Panc1 (cell line): ENCODE measurements at regions not wholly inside any gene's neighbourhood (a gene's known extent, or its start where the extent isn't known, plus 50 kb on each side); places are given as distances from the start of the nearest gene placed in this dataset.

Source experiments
- ATAC-seq: fragments of 200-7000 bp; cut with Tn5 transposase; 2 replicates; pipeline ENCODE4 v1.9.1; 2020; ENCODE audit warnings: mild to moderate bottlenecking, moderate library complexity
- BruUV-seq: library from RNA; stranded (reverse); fragments of 400-500 nt; replicated peaks from 2 replicates; lab custom pipeline; 2021; lab: Mats Ljungman, UMichigan
- CTCF ChIA-PET: fragments of 300-600 bp; sonication (Branson Sonifier 250); formaldehyde crosslinking; loops from one replicate; lab custom pipeline; 2022; ENCODE audit warnings: antibody characterized with exemption; lab: Charles Lee
- POLR2A ChIA-PET: fragments of 300-600 bp; sonication (Branson Sonifier 250); formaldehyde crosslinking; loops from one replicate; lab custom pipeline; 2022; ENCODE audit warnings: antibody characterized with exemption; lab: Charles Lee
- DNase-seq: peaks from one replicate; pipeline ENCODE4 v3.0.0-alpha.2; 2010; ENCODE audit warnings: low read depth, low spot score
- H3K27ac ChIP-seq: 2 replicates; pipeline ENCODE4 v1.5.1; 2011; ENCODE audit warnings: mild to moderate bottlenecking, low read length, inconsistent platforms
- H3K27me3 ChIP-seq: fragments of 200-500 bp; sonication (Bioruptor generic); 2 replicates; pipeline ENCODE4 v1.6.0; 2014; ENCODE audit warnings: low read length, inconsistent platforms; ENCODE audit not compliant: control insufficient read depth, insufficient read depth
- H3K36me3 ChIP-seq: fragments of 200-500 bp; sonication (Bioruptor generic); 2 replicates; pipeline ENCODE4 v1.5.1; 2014; ENCODE audit warnings: inconsistent platforms, mild to moderate bottlenecking, low read length, moderate library complexity; ENCODE audit not compliant: control insufficient read depth, insufficient read depth
- H3K4me1 ChIP-seq: 2 replicates; pipeline ENCODE4 v1.5.1; 2011; ENCODE audit warnings: inconsistent platforms, mild to moderate bottlenecking, low read length, moderate library complexity; ENCODE audit not compliant: control insufficient read depth, insufficient read depth
- H3K4me3 ChIP-seq, 2 experiments: 2 replicates each; pipeline ENCODE4 v1.5.1; 2011 to 2012; ENCODE audit warnings: low read depth in 2 of 2, low read length in 2 of 2, mild to moderate bottlenecking in 2 of 2, inconsistent platforms in 1 of 2, moderate library complexity in 1 of 2
- H3K9me3 ChIP-seq: fragments of 200-500 bp; sonication (Bioruptor generic); 2 replicates; pipeline ENCODE4 v1.5.1; 2014; ENCODE audit warnings: low read depth, mild to moderate bottlenecking, inconsistent platforms, low read length, moderate library complexity; ENCODE audit not compliant: control insufficient read depth, insufficient read depth
- POLR2AphosphoS5 ChIP-seq: IDR thresholded peaks from 2 replicates; pipeline ENCODE4 v1.6.1; 2012; ENCODE audit warnings: mild to moderate bottlenecking, low read depth, low read length, moderate library complexity
- SIN3A ChIP-seq: IDR thresholded peaks from 2 replicates; pipeline ENCODE4 v1.6.1; 2012; ENCODE audit warnings: low read depth, mild to moderate bottlenecking, low read length, moderate library complexity, borderline replicate concordance; ENCODE audit not compliant: insufficient read depth
- TCF7L2 ChIP-seq: IDR thresholded peaks from 2 replicates; pipeline ENCODE4 v1.6.1; 2011; ENCODE audit warnings: mild to moderate bottlenecking, low read depth, low read length, inconsistent platforms
- in situ Hi-C: cut with HindIII; loops from 2 replicates; pipeline ENCODE4 v1.10.0; 2016; ENCODE audit warnings: low sequenced_read_pairs, low pct_unique_long_range_greater_than_20kb
- intact Hi-C: fragments of 100-400 bp; cut with micrococcal nuclease; formaldehyde crosslinking; loops from one replicate; pipeline ENCODE4 v1.10.0; 2022; ENCODE audit not compliant: unreplicated experiment
- TF ChIP-seq, protein P1 (sequence below): fragments of 450-650 bp; IDR thresholded peaks from 2 replicates; pipeline ENCODE4 v1.5.1; 2017; ENCODE audit warnings: mild to moderate bottlenecking
- TF ChIP-seq, protein P2 (sequence below), 2 experiments: IDR thresholded peaks; 2 replicates each; pipeline ENCODE4 v1.6.1; 2011 to 2012; ENCODE audit warnings: low read depth in 2 of 2, control low read depth in 1 of 2, low read length in 1 of 2, mild to moderate bottlenecking in 1 of 2, moderate library complexity in 1 of 2; ENCODE audit not compliant: insufficient read depth in 1 of 2

DNA sequence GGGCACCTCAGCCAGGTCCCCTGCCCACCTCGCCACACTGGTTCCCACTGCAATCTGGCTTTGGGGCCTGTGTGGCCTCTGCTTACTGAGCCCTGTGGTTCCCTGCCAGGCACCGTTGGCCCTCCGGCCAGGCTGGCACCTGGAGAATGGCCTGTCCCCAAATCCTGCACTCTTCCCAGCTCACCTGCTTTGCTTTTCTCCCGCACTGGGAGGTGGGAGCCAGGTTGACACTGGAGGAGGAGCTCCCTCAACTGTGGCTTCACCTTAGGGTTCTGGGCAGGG is 97.0 kb downstream of the SCGB2B2 start:
- Histone ChIP-seq H3K27me3 (no peaks in the 10 kb centered on the region), H3K4me1 (no peaks in the 10 kb centered on the region), H3K27ac (no peak overlapping the region), H3K36me3 (no peaks in the 10 kb centered on the region), H3K4me3 (no peak overlapping the region), H3K9me3 (no peaks in the 10 kb centered on the region)
- POLR2A ChIA-PET = no interaction called here
- TF ChIP-seq, protein P1, sequence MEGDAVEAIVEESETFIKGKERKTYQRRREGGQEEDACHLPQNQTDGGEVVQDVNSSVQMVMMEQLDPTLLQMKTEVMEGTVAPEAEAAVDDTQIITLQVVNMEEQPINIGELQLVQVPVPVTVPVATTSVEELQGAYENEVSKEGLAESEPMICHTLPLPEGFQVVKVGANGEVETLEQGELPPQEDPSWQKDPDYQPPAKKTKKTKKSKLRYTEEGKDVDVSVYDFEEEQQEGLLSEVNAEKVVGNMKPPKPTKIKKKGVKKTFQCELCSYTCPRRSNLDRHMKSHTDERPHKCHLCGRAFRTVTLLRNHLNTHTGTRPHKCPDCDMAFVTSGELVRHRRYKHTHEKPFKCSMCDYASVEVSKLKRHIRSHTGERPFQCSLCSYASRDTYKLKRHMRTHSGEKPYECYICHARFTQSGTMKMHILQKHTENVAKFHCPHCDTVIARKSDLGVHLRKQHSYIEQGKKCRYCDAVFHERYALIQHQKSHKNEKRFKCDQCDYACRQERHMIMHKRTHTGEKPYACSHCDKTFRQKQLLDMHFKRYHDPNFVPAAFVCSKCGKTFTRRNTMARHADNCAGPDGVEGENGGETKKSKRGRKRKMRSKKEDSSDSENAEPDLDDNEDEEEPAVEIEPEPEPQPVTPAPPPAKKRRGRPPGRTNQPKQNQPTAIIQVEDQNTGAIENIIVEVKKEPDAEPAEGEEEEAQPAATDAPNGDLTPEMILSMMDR = no peak
- TF ChIP-seq TCF7L2 = no peak
- no peak for TF ChIP-seq POLR2AphosphoS5
- TF ChIP-seq, protein P2, sequence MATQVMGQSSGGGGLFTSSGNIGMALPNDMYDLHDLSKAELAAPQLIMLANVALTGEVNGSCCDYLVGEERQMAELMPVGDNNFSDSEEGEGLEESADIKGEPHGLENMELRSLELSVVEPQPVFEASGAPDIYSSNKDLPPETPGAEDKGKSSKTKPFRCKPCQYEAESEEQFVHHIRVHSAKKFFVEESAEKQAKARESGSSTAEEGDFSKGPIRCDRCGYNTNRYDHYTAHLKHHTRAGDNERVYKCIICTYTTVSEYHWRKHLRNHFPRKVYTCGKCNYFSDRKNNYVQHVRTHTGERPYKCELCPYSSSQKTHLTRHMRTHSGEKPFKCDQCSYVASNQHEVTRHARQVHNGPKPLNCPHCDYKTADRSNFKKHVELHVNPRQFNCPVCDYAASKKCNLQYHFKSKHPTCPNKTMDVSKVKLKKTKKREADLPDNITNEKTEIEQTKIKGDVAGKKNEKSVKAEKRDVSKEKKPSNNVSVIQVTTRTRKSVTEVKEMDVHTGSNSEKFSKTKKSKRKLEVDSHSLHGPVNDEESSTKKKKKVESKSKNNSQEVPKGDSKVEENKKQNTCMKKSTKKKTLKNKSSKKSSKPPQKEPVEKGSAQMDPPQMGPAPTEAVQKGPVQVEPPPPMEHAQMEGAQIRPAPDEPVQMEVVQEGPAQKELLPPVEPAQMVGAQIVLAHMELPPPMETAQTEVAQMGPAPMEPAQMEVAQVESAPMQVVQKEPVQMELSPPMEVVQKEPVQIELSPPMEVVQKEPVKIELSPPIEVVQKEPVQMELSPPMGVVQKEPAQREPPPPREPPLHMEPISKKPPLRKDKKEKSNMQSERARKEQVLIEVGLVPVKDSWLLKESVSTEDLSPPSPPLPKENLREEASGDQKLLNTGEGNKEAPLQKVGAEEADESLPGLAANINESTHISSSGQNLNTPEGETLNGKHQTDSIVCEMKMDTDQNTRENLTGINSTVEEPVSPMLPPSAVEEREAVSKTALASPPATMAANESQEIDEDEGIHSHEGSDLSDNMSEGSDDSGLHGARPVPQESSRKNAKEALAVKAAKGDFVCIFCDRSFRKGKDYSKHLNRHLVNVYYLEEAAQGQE (IDR thresholded peaks at IDR 0.05; ENCODE audit: insufficient read depth in 1 of 2, low read depth in 2 of 2, low read length in 1 of 2) = no peak
- no peak for TF ChIP-seq SIN3A
- BruUV-seq = no TSS peak
- in situ Hi-C loops = no loop called here
- intact Hi-C loops = no loop called here
- CTCF ChIA-PET = no interaction called here
- DNase-seq (no peak), ATAC-seq (no peak)

DNA sequence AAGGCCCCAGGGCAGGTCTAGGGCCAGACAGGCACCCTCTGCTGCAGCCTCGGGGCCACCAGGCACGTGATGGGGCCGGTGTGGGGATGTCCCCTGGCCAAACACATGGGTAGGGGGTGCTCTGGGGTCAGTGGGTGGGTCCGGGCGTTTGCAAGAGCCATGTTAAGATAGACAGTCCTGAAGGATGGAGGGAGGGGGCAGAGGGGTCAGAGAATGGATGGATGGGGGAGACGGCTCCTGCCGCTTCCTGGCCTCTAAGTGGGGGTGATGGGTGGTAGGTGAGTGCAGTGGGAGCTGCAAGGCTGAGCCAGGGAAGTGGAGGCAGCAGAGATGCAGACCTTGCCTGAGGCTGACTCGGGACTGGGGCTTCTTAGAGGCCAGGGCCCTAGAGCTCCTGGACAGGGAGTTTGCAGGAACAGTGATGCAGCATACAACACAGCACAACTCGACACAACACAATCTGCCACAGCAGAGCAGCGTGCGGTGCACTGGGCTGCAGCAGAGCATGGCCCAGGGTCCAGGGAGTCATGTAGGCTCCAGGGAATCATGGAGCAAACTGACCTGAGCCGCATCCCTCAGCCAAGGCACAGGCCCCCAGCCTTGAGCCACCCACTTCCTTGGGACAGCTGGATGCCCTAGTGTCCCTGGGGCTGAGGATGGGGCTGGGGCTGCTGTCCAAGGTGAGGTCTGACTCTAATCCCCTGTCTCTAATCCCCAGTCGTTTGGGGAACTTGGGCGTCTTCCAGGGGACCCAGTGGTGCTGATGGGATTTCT is 97.5 kb downstream of the SCGB2B2 start:
- Histone ChIP-seq H3K9me3 (no peaks in the 10 kb centered on the region), H3K27me3 (no peaks in the 10 kb centered on the region), H3K4me1 (no peaks in the 10 kb centered on the region), H3K36me3 (no peaks in the 10 kb centered on the region), H3K4me3 (no peak overlapping the region), H3K27ac (no peak overlapping the region)
- POLR2A ChIA-PET = no interaction called here
- intact Hi-C loops (no loop called here), in situ Hi-C loops (no loop called here)
- CTCF ChIA-PET = no interaction called here
- BruUV-seq = no TSS peak
- ATAC-seq = no peak
- no peak for DNase-seq
- TF ChIP-seq POLR2AphosphoS5 = no peak
- TF ChIP-seq, protein P1 = no peak
- TF ChIP-seq SIN3A = no peak
- TF ChIP-seq TCF7L2 = no peak
- TF ChIP-seq, protein P2 (IDR thresholded peaks at IDR 0.05; ENCODE audit: insufficient read depth in 1 of 2, low read depth in 2 of 2, low read length in 1 of 2) = peak; percentile 51 to 65; a peak in 3 of 4 replicates
